AG09309 (cell line): ENCODE measurements at regions not wholly inside any gene's neighbourhood (a gene's known extent, or its start where the extent isn't known, plus 50 kb on each side); places are given as distances from the start of the nearest gene placed in this dataset.

ENCODE experiments used
- DNase-seq: peaks from one replicate; pipeline ENCODE4 v3.0.0-alpha.2; 2010; ENCODE audit warnings: low read depth
- H3K4me3 ChIP-seq: 2 replicates; pipeline ENCODE4 v1.5.1; 2011; ENCODE audit warnings: mild to moderate bottlenecking, low read depth, low read length, moderate library complexity; ENCODE audit not compliant: control insufficient read depth
- CTCF ChIP-seq: IDR thresholded peaks from 2 replicates; pipeline ENCODE4 v1.5.1; 2011; ENCODE audit warnings: mild to moderate bottlenecking, low read depth, low read length, inconsistent platforms; ENCODE audit not compliant: insufficient read depth, control insufficient read depth; ENCODE audit errors: missing control alignments

GRCh38 chrX:40268188-40268520 lies 170.4 kb upstream of the BCOR start:
- no peak overlapping the region for H3K4me3 ChIP-seq
- TF ChIP-seq CTCF = no peak
- DNase-seq = no peak

GRCh38 chrX:40267334-40268187 lies 169.8 kb upstream of the BCOR start:
- no peak for TF ChIP-seq CTCF
- DNase-seq = no peak
- H3K4me3 ChIP-seq = peak overlapping the region; percentile 52

DNA sequence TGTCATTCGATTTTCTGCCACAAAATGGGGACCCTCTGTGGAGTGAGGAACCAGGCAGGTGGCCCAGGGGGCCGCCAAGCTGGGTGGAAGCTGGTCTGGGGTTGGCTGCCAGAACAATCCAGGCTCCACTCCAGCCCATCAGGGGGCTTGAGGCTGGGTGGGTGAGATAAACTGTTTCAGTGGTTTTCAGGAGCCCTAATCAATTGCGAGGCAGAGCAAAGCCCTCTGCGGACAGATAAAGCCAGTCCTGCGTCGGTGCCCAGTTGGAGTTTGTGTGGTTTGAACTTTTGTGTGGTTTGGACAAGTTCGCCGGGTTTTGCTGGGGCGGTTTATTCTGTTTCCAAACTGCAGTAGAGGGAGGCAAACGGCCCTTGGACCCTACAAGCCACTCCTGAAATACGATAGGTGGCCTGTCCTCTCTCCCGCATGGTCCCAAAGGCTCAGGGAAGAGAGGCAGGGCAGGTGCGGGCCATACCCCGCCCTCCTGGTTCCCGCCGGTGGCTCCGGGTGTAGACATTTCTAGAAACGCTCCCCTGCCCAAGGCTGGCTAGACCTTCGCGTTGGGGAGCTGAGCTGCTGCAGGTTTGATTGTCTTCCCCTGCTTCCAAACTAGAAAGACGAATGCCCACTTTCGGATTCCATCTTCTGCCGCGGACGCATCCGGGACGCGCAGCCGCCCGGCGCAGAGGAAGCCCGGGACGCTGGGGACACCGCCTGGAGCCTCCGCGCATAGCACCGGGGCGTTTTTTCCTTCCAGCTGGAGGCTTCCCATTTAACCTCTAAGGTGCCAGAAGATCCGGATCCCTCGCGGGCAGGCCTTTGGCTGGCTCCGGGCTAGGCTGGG lies 169.0 kb upstream of the BCOR start:
- peak; percentile 85 for TF ChIP-seq CTCF
- DNase-seq = no peak
- H3K4me3 ChIP-seq = peak overlapping the region; percentile 52

- H3K4me3 ChIP-seq = no peak overlapping the region
- no peak for DNase-seq
- no peak for TF ChIP-seq CTCF
Observed at GRCh38 chrX:40265936-40266335, 168.2 kb upstream of the BCOR start.

- no peak for TF ChIP-seq CTCF
- H3K4me3 ChIP-seq = no peak overlapping the region
- DNase-seq = no peak
Observed at GRCh38 chrX:40263014-40263560, 165.3 kb upstream of the BCOR start.

GRCh38 chrX:40262157-40263013 lies 164.6 kb upstream of the BCOR start:
- DNase-seq = no peak

More at GRCh38 chrX:40262157-40263013, 164.6 kb upstream of the BCOR start:
- no peak overlapping the region for H3K4me3 ChIP-seq
- TF ChIP-seq CTCF = no peak
